HG02623 (cell line): ENCODE measurements at regions not wholly inside any gene's neighbourhood (a gene's known extent, or its start where the extent isn't known, plus 50 kb on each side); places are given as distances from the start of the nearest gene placed in this dataset.
"Not testable (repeated sequence)": the region's sequence is repeated elsewhere in the genome, so short reads cannot be mapped to it uniquely, and the experiment has no call there.

Experiments used
- ATAC-seq: cut with Tn5 transposase; IDR thresholded peaks from one replicate; pipeline ENCODE4 v1.9.1; 2021; ENCODE audit warnings: moderate library complexity; ENCODE audit not compliant: unreplicated experiment

- ATAC-seq, result no peak
Observed at GRCh38 chr2:126275098-126275497, 380.9 kb upstream of the GYPC start.

GRCh38 chr2:126276268-126276667 lies 379.7 kb upstream of the GYPC start:
- ATAC-seq, result not testable (repeated sequence)

GRCh38 chr2:126288362-126288761 lies 367.6 kb upstream of the GYPC start:
- no peak for ATAC-seq

GRCh38 chr2:126293962-126294361 lies 362.0 kb upstream of the GYPC start:
- not testable (repeated sequence) for ATAC-seq

GRCh38 chr2:126299469-126299976 lies 356.4 kb upstream of the GYPC start:
- no peak for ATAC-seq

DNA sequence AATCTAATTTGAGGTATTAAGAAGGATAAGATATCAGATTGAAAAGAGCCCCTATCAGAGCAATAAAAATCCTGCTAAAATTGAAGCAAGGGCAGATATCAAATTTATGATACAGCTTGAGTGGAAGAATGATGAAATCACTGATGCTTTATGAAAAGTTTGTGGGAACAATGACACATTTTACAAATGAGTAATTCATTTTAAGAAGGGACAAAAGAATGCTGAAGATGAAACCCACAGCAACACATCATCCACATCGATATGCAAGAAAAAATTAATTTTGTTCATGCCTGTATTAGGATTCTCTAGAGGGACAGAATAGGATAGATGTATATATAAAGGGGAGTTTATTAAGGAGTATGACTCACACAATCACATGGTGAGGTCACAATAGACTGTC lies 355.6 kb upstream of the GYPC start:
- ATAC-seq, result no peak

DNA sequence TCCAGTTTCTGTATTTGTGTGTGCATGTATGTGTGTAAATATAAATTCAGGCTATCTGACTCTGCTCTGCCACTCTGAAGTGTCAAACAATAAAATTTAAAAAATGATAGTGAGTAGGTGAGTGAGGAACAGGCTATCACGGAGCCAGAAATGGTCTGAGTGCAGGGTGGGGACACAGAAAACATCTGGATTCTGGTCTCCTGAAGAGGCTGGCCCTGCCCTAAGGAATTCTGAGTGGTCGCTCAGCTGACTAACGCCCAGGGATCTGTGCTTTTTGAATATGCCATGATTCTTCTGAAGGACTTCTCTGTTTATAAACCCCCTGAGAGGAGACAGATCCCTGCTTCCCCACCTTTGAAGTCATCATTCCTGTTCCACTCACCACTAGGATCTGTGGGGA lies 353.9 kb upstream of the GYPC start:
- ATAC-seq, result no peak

- ATAC-seq, result no peak
Observed at GRCh38 chr2:126303113-126303512, 352.8 kb upstream of the GYPC start.

DNA sequence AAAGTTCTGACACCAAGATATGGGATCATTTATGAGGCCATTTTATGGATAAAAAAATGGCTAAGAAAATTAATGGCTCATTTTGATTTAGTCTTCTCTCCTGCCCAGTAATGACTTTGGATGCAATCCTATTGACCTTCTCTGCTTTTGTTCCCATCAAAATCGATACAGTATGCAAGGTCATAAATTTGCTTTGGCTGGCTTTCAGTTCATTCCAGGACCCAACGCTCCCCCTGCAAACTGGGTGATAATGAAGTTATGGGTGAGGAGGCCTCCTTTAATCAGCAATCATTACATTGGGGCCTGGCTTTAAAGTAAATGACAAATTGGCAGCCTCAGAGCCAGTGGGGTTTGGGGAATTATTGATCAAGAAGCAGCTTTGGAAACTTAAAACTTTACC lies 351.8 kb upstream of the GYPC start:
- no peak for ATAC-seq

DNA sequence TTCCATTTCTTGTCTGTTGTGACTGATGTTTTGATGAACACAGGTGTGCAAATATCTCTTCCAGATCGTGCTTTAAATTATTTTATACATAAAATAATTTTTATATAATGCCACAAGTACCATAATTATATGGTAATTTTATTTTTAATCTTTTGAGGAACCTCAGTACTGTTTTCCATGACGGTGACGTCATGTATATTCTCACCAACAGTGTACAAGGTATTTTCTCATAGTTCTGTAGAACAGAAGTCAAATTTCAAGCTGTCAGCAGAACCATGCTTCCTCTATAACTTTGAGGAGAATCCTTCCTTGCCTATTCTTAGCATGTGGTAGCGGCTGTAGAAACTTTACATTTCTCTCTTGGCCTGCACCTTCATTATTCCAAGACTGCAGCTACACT lies 349.4 kb upstream of the GYPC start:
- no peak for ATAC-seq

DNA sequence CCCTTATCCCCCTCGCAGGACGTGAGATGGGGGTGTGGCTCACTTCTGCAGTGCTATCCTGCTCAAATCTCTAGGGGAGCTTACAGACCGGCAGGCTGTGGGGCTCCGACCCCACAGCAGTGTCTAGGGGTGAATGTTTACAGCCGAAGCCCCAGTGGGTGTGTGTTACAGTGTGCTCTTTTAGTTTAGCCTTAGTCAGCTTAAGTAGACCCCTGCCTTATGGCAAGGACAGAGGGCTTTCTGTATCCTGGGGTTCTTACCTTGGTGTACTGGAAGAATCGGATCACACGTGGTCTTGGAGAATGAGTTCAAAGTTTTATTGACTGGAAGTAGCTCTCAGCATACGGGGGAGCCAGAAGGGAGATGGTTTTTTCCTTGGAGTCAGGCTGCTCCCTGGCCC lies 348.2 kb upstream of the GYPC start:
- ATAC-seq, result no peak

DNA sequence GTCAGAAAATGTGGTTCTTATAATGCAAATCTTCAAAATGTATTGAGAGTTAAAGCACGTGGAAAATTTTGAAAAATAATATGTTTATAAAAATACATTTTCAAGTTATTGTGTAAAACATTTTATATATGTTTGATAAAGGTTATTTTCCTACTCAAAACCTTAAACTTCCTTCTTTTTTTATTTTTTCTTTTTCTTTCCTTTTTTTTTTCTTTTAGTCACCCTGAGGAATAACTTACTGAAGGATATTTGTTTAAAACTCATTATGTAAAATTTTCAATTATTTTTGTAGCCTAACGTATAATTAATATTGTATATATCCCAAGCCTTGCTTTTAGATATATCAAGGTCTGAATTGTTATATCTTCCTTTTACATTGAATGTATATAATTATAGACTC lies 346.8 kb upstream of the GYPC start:
- ATAC-seq, result no peak

GRCh38 chr2:126312579-126312978 lies 343.4 kb upstream of the GYPC start:
- ATAC-seq, result no peak

GRCh38 chr2:126315828-126316227 lies 340.1 kb upstream of the GYPC start:
- no peak for ATAC-seq

DNA sequence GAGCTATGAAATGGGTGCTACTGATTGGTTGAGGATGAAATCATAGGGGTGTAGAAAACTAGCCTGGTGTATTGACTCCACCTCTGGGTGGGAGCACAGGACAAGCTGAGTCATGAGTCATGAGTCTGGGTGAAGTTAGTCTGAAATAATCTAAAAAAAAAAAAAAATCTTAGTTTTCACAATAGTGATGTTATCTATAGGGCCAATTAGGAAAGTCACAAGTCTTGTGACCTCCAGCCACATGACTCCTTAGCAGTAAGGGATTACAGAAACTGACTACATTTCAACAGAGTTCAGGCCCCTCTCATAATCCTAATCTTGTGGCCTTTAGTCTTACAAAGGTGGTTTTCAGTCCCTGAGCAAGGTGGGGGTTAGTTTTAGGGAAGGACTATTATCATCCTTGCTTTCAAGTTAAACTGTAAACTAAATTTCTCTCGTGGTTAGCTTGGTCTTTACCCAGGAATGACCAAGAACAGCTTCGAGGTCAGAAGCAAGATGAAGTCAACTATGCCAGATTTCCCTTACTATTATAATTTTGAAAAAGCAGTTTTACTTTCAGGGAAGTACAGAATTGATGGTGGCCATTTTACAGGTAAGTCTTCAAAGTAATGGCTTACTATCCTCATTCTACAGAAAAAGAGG lies 338.0 kb upstream of the GYPC start:
- ATAC-seq, result no peak

GRCh38 chr2:126322342-126322741 lies 333.6 kb upstream of the GYPC start:
- no peak for ATAC-seq

DNA sequence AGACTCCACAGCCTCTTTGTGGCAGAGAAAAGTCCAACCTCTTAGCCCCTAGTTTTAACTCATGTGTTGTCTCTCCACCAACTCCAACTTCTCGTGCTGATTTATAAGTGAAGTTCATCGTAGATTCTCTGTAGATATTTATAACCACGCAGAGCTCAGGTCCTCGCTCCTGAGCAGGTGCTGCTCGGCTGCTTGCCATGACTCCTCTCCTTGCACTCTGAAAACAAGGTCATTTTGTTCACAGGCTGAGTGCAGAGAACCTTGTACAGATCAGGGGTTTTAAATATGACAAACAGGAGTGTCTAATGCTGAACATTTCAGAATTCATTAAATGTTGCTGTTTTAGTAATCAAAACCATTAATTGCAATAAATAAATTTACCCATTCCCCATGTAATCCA lies 330.8 kb upstream of the GYPC start:
- no peak for ATAC-seq

DNA sequence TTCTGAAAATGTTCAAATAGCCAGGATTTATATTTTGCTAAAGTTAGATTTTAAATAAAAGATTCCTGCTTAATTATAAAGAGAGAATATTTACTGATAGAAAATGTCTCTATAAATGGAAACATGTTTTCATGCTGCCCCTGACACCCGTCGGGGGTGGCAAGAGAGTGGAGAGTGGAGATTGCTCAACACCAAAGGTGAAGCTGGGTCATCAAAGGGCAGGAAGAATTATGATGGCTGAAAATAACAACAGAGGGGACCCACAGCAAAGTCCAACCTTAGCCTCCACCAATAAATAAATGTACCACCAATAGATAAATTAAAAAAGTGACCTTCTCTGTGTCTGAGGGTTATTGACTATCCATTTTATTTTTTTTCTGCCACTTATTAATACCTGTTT lies 326.8 kb upstream of the GYPC start:
- ATAC-seq, result no peak

DNA sequence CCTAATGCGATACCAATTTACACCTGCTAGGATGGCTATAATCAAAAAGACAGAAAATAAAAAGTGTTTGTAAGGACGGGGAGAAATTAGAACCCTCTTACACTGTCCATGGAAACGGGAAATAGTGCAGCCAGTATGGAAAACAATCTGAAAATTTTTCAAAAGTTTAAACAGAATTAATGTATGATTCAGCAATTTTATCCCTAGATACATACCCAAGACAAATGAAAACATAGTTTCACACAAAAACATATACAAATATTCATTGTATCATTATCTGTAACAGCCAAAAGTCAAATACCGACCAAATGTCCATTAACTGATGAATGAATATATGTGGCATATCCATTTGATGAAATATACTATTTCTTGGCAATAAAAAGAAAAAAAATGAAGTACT lies 313.5 kb upstream of the GYPC start:
- no peak for ATAC-seq

- ATAC-seq, result no peak
Observed at GRCh38 chr2:126343136-126343535, 312.8 kb upstream of the GYPC start.

- ATAC-seq, result peak; percentile 50
Observed at GRCh38 chr2:126344493-126344892, 311.5 kb upstream of the GYPC start.

DNA sequence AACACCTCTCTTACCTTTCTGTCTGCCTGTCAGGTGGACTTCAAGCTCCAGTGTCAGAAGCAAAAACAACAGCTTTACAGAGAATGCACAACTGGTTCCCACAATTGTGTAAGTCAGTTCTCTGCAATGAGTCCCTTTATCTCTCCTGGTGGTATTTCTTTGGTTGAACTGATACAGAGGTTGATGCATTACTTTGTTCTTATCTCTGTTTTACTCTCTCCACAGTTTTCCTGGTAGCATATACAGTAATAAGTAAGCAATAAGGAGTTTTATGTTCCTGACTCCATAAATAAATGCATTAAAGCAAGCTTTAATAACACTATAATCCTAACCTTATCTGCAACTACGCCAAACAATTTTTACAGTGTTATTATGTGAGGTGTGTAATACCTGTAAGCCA lies 310.3 kb upstream of the GYPC start:
- no peak for ATAC-seq

DNA sequence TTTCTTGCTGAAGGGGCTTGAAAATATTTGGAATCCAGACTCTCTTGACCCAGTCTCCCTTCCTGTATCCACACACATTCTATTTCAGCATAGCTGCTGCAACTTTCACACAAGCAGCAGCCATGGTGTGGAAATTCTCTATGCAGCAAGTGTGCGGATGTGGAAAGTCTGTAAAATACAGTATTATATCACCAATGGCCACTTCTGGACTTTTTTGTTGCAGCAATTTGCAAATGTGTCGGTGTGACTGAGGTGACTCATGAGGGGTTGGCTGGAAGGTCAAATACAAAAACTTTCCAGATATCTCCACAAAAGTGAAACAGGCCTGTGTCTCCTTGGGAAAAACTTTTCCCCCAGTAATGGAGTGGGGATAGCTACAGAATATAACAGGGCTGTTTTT lies 299.3 kb upstream of the GYPC start:
- ATAC-seq, result no peak
